Ovary (tissue), 3 donors: ENCODE measurements at regions not wholly inside any gene's neighbourhood (a gene's known extent, or its start where the extent isn't known, plus 50 kb on each side); places are given as distances from the start of the nearest gene placed in this dataset.

ENCODE experiments used
- CTCF ChIP-seq, 3 donors: fragments of 450-650 bp in 2 of 3; fragments of 200-600 bp in 1 of 3; IDR thresholded peaks; one replicate each; pipeline versions ENCODE4 v1.5.1 to v1.8.0; 2016 to 2022; ENCODE audit warnings: antibody characterized with exemption in 3 of 3, mild to moderate bottlenecking in 1 of 3
- POLR2A ChIP-seq: fragments of 450-650 bp; IDR thresholded peaks from one replicate; pipeline ENCODE4 v1.6.1; 2017; ENCODE audit warnings: antibody characterized with exemption, mild to moderate bottlenecking, moderate library complexity
- donor health status: DM: no; HTN: no; CAD: no.

GRCh38 chr15:94175420-94175819, 55.9 kb upstream of the MCTP2 start:
- TF ChIP-seq CTCF (IDR thresholded peaks at IDR 0.05) (no peak), POLR2A (no peak)
